ENCODE measurements at regions not wholly inside any gene's neighbourhood (a gene's known extent, or its start where the extent isn't known, plus 50 kb on each side); places are given as distances from the start of the nearest gene placed in this dataset.

GRCh38 chr1:233735847-233736246 is 121.9 kb downstream of the KCNK1 start:
- no peak for TF ChIP-seq ESRRA (IDR thresholded peaks at IDR 0.05; ENCODE audit: borderline replicate concordance, low read length)
- TF ChIP-seq, protein P1, sequence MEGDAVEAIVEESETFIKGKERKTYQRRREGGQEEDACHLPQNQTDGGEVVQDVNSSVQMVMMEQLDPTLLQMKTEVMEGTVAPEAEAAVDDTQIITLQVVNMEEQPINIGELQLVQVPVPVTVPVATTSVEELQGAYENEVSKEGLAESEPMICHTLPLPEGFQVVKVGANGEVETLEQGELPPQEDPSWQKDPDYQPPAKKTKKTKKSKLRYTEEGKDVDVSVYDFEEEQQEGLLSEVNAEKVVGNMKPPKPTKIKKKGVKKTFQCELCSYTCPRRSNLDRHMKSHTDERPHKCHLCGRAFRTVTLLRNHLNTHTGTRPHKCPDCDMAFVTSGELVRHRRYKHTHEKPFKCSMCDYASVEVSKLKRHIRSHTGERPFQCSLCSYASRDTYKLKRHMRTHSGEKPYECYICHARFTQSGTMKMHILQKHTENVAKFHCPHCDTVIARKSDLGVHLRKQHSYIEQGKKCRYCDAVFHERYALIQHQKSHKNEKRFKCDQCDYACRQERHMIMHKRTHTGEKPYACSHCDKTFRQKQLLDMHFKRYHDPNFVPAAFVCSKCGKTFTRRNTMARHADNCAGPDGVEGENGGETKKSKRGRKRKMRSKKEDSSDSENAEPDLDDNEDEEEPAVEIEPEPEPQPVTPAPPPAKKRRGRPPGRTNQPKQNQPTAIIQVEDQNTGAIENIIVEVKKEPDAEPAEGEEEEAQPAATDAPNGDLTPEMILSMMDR (IDR thresholded peaks at IDR 0.05), result no peak

Measured in A549 (cell line).